AG08395 (cell line): ENCODE measurements at regions not wholly inside any gene's neighbourhood (a gene's known extent, or its start where the extent isn't known, plus 50 kb on each side); places are given as distances from the start of the nearest gene placed in this dataset.

Source experiments
- DNase-seq: peaks from one replicate; pipeline ENCODE4 v3.0.0; 2012; ENCODE audit warnings: mixed read lengths, low spot score

- DNase-seq, result peak; percentile 97
These were observed 370.6 kb upstream of the PROK2 start for GRCh38 chr3:72155391-72156064.

GRCh38 chr3:72154391-72155335 is 369.7 kb upstream of the PROK2 start:
- DNase-seq, result peak; percentile 22

- no peak for DNase-seq
These were observed 368.7 kb upstream of the PROK2 start for GRCh38 chr3:72153477-72154314.

DNA sequence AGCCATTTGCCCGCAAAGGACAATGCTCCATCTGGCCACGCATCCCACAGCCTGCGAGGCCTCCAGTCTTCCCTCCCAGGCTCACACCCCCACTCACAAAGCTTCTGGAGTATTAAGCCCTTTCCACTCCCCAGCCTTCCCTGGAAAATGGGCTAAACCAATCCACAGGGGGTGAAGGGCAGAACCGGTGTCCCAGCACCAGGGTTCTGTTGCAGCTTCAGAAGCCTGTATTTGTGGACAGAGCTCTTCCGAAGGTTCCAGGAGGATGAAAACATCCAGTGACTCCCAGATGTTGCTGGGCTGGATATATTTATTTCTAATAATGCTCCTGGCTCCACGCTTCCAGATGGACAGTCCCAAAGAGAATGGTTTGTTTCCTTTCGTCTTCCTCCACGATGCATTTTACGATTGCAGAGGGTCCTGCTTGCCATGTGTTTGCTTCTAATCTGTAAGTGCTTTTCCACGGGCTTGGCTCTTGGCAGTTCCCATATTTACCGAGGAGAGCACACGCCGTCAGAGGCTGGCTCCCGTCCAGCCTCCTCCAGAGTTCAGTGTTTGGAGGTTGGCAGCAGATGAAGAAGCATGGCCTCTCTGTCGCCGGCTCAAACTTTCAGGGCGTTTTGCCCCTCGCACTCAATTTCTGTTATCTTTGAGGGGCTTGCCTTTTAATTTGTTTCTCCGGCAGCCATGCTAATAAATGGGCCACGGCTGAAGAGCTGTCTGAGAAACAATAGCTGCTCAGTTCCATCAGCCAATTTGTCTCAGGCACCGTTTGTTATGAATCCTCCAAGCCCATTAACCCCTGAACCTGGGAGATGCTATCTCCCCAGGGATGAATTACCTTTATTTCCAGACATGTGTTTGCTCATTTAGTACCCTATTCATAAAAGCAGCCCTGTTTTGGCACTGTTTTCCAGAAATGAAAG is 367.9 kb upstream of the PROK2 start:
- DNase-seq, result peak; percentile 56

DNA sequence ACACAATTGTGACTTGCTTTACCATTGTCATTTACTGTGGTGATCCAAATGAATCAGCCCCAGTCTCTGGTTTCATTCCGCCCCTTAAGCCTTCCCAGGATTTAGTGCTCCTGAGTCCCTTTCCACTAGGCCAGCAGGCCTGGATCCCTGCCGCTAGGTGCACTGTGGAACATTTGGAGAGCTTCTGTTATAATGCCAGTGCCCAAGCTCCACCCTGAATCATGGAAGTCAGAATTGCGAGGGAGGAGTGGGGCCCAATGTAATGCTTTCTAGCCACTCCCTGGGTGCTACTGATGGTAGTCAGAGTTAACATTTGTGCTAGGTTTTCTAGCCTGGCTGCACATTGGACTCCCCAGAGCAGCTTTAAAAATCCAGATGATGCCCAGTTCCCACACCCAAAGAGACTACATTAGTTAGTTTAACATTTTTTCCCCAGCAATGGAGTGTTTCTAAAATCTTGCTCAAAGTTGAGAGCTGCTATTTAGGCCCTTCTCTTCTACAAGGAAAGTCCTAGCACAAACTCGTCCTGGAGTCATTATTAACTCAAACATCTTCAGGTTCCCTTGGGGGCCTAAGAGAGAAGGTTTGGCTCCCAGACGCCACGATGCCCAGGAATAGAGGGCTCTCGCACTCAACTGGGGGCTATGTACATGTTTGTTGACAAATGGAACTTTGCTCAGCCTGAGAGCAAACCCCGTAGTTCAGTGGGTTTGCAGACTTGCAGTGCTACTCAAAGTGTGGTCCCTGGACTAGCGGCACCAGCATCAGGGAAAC is 366.7 kb upstream of the PROK2 start:
- no peak for DNase-seq

DNA sequence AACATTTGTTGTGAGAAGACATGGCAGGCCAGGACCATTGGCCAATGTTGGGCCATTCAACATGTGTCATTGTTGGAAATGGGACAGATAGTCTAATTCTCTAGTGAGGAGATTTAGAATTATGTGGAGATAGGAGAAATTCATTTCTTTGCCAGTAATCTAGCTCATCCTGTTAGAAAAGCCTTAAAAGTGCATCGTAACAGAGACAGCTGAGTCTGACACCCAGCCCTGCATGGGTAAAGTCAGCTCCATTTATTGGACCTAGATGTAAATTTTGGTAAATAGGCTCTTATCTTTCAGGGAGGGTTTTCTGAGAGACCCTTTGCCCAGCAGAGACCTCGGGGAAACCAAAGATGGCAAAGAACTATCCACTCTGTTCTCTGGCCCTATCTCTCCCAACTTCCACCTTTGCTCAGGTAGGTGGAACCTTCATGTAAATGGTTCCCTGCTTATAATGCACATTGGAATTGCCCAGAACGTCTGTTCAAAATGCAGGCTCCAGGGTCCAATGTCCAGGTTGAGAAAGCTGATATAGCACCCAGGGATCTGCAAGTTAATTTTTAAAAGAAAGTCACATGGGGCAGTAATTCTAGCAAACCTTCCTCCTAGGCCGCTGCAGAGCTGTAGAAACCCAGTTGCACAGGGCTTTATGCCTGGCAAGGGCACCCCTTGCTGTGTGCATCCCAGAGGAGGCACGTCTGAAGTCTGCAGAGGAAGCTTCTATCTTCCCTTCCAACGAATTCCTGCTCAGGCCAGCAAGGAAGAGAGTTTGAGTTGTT is 365.9 kb upstream of the PROK2 start:
- no peak for DNase-seq

- DNase-seq, result no peak
These were observed 364.8 kb upstream of the PROK2 start for GRCh38 chr3:72149645-72150300.

DNA sequence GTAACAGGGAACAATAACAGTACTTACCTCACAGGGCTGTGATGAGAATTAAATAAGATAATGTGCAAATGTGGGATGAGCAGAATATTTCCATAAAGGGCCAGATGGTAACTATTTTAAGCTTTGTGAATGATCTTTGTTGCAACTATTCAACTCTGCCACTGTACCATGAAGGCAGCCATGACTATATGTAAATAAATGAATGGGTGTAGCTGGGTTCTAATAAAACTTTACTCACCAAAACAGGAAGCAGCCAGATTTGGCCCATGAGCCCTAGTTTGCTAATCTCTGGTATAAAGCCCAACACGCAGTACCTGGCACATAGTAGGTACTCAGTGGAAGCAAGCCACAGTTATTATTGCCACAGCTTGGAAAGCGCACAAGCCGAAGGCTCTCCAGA is 362.7 kb upstream of the PROK2 start:
- DNase-seq, result no peak

DNA sequence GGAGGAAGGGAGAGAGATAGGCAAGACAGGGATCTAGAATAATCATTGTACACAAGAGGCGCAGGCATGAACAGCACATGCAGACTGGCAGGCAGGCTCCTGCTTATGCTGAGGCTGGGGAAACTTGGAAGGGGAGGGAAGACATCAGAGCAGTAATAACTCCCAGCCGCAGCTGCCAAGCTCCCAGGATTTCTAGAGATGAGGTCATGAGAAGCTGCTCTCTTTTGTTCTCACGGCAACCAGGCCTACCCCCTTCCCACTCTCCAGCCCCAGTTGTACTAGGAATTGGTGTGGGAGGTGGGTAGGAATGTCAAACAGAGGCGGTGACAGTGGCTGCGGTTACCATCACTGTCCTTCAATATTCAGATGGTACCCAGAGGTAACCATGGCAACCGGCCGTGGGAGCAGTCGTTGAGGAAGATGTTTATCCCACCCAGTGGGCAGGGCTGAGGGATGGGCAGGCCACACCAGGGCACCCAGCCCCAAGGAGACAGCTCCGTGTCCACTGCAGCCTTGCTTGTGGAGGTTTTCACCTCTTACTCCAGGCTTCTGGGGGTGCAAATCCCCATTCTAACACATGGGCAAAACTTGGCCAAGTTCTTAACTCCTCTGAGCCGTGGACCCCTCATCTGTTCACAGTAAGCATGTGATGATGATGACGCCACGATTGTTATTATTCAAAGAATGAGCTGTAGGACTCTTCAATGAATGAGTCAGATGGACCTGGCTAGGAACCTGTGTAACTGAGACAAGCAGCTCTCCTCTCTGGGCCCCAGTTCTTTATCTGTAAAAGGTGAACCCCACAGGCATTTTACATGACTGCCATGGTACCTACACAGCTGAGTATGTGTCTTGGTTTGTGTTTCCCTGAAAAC is 360.8 kb upstream of the PROK2 start:
- DNase-seq, result peak; percentile 84

- no peak for DNase-seq
These were observed 360.0 kb upstream of the PROK2 start for GRCh38 chr3:72144773-72145505.

DNA sequence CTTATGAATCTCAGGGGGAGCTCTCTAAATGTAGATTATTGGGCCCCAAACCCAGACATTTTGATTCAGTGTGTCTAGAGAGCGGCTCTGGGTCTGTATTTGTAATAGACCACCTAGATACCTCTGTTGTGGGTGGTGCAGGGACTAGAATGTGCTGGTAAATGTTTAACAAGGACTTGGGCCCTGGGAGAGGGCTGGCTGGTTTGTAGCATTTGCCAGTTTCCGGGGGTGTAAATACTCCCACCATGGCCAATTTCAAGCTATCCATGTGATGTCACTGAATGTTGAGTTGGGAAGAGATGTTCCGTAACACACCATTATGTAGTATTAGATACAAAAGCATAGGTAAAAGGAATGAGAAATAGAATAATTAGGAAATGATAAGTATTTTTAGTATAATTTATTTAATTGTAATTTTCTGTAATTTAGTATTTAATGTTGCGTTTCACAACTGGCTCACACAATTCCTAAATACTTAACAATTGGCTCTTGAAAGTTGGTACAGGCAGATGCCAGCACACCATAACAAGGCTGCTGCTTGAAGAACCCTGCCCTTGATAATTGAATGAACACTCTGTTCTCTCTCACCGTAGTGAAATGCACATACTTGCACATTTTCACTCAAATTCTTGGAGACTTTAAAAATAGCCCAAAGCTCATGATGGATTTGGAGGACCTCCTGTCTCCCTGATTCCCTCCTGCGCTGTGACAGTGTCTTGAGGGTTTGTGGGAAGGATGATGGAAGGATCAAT is 359.2 kb upstream of the PROK2 start:
- no peak for DNase-seq

DNA sequence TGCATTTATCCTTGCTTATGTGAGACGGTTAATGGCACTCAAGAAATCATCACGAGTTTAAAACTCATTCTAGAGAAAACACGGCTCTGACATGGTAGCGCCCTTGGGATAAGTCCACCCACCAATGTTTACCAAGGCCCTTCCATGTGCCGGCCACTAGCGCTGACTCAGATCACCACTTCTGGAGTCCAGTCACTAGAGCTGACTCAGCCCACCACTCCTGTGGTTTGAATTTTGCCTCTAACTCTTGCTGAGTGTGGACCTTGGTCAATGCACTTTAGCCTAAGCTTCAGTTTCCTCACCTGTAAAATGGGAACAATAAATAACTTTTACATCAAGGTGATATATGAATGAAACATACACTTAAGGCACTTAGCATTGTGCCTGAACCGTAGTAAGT is 358.4 kb upstream of the PROK2 start:
- DNase-seq, result peak; percentile 43

DNA sequence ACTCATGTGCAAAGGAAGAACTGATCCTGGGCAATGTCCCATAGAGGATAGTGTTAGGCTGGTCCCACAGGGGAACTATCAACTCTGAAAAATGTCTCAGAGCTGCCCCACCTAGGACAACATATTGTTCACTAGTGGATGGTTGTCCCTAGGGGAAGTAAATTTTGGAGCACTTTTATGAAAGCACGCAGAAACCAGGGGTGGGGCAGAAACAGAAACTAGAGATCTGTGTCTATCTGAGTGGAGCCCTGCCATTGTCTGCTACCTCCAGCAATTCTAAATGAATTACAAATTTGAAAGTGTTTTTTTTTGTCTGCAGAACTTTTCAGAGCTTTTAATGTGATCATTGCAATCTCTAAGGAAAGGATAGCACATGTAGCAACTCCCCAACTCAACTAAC is 357.1 kb upstream of the PROK2 start:
- DNase-seq, result no peak

DNA sequence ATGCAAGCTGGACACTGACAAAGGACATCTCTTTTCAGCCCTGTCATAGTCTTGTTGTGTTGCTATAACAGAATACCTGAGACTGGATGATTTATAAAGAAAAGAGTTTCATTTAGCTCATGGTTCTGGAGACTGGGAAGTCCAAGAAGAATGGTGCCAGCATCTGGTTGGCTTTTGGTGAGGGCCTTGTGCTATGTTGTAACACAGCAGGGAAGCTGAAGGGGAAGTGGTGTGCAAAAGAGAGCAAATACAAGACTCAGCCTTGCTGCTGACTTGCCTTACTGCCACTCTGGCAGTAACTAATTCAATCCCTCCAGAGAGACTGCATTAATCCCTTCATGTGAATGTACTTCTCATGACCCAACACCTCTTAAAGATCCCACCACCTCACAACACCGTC is 356.3 kb upstream of the PROK2 start:
- DNase-seq, result no peak

DNA sequence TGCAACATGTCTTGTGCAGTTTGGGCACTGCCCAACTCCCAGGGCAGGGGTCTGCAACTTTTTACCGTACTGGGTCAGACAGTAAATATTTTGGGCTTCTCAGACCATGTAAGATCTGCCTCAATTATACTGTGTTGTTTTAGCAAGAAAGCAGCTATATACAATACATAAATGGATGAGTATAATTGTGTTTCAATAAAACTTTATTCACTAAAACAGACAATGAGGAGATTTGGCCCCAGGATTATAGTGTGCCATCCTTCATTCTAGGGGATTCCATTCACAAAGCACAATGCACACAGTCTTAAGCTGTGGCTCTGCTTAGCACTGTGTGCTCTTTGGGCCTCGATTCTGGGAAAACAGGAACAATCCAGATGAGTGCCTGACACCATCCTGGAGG is 354.4 kb upstream of the PROK2 start:
- DNase-seq, result no peak
